Peyer's patch (tissue), 4 donors: ENCODE measurements at regions not wholly inside any gene's neighbourhood (a gene's known extent, or its start where the extent isn't known, plus 50 kb on each side); places are given as distances from the start of the nearest gene placed in this dataset.

Source experiments
- CTCF ChIP-seq, 6 experiments: fragments of 450-650 bp in 4 of 6; fragments of 200-600 bp in 2 of 6; sonication (generic) in 1 of 6; IDR thresholded peaks; one replicate each; pipeline ENCODE4 v1.5.1; 2017 to 2019; ENCODE audit warnings: antibody characterized with exemption in 6 of 6, mild to moderate bottlenecking in 3 of 6, moderate library complexity in 1 of 6
- POLR2A ChIP-seq, 2 donors: fragments of 450-650 bp; IDR thresholded peaks; one replicate each; pipeline ENCODE4 v1.5.1; 2017; ENCODE audit warnings: antibody characterized with exemption in 2 of 2, mild to moderate bottlenecking in 2 of 2, moderate library complexity in 2 of 2

- no peak for TF ChIP-seq CTCF (IDR thresholded peaks at IDR 0.05)
- TF ChIP-seq POLR2A (IDR thresholded peaks at IDR 0.05): no peak
Measured at GRCh38 chr1:30045304-30046090, 677.9 kb downstream of the MATN1 start.
